H9 (cell line): ENCODE measurements at regions not wholly inside any gene's neighbourhood (a gene's known extent, or its start where the extent isn't known, plus 50 kb on each side); places are given as distances from the start of the nearest gene placed in this dataset.

Experiments
- DNase-seq: peaks from one replicate; pipeline ENCODE4 v3.0.0-alpha.2; 2017
- H2AFZ ChIP-seq: one replicate; pipeline ENCODE4 v1.6.1; 2013; ENCODE audit warnings: mild to moderate bottlenecking, low read length, control low read depth, moderate library complexity
- H2AK5ac ChIP-seq: 2 replicates; pipeline ENCODE4 v1.6.1; 2013; ENCODE audit warnings: low read length, control low read depth, mixed read lengths; ENCODE audit not compliant: insufficient read length
- H2BK120ac ChIP-seq: one replicate; pipeline ENCODE4 v1.6.1; 2013; ENCODE audit warnings: low read depth, mild to moderate bottlenecking, low read length, control low read depth, inconsistent platforms; ENCODE audit not compliant: poor library complexity, severe bottlenecking
- H2BK12ac ChIP-seq: 2 replicates; pipeline ENCODE4 v1.6.1; 2013; ENCODE audit warnings: low read length, control low read depth, mixed read lengths, low read depth; ENCODE audit not compliant: insufficient read length
- H2BK15ac ChIP-seq: 2 replicates; pipeline ENCODE4 v1.6.1; 2013; ENCODE audit warnings: low read depth, low read length, control low read depth
- H2BK20ac ChIP-seq: one replicate; pipeline ENCODE4 v1.6.1; 2013; ENCODE audit warnings: low read depth, mild to moderate bottlenecking, low read length, control low read depth, inconsistent platforms; ENCODE audit not compliant: poor library complexity, severe bottlenecking
- H2BK5ac ChIP-seq: 2 replicates; pipeline ENCODE4 v1.6.1; 2013; ENCODE audit warnings: low read length, control low read depth, mixed read lengths; ENCODE audit not compliant: insufficient read length
- H3K14ac ChIP-seq: 2 replicates; pipeline ENCODE4 v1.6.1; 2013; ENCODE audit warnings: low read length, control low read depth; ENCODE audit not compliant: insufficient read depth
- H3K18ac ChIP-seq: 2 replicates; pipeline ENCODE4 v1.6.1; 2013; ENCODE audit warnings: low read depth, mild to moderate bottlenecking, mixed read lengths, low read length, control low read depth; ENCODE audit not compliant: insufficient read length
- H3K23ac ChIP-seq: 2 replicates; pipeline ENCODE4 v1.6.1; 2013; ENCODE audit warnings: low read length, control low read depth, mixed read lengths, low read depth; ENCODE audit not compliant: insufficient read length
- H3K23me2 ChIP-seq: 2 replicates; pipeline ENCODE4 v1.6.1; 2013; ENCODE audit warnings: low read depth, mild to moderate bottlenecking, mixed read lengths, low read length, control low read depth; ENCODE audit not compliant: insufficient read length, poor library complexity, severe bottlenecking
- H3K27ac ChIP-seq: 2 replicates; pipeline ENCODE4 v1.5.1; 2013; ENCODE audit warnings: low read length, control low read depth, mixed read lengths, low read depth; ENCODE audit not compliant: insufficient read length
- H3K27me3 ChIP-seq: 2 replicates; pipeline ENCODE4 v1.6.1; 2013; ENCODE audit warnings: low read length, control low read depth, inconsistent platforms; ENCODE audit not compliant: insufficient read depth
- H3K4ac ChIP-seq: 2 replicates; pipeline ENCODE4 v1.6.1; 2013; ENCODE audit warnings: low read depth, mild to moderate bottlenecking, control low read depth, inconsistent platforms, low read length, moderate library complexity
- H3K4me1 ChIP-seq: 2 replicates; pipeline ENCODE4 v1.6.1; 2013; ENCODE audit warnings: low read length, control low read depth, inconsistent platforms; ENCODE audit not compliant: insufficient read depth
- H3K4me2 ChIP-seq: 2 replicates; pipeline ENCODE4 v1.6.1; 2013; ENCODE audit warnings: low read length, control low read depth, mixed read lengths; ENCODE audit not compliant: insufficient read length, insufficient read depth
- H3K56ac ChIP-seq: 2 replicates; pipeline ENCODE4 v1.6.1; 2013; ENCODE audit warnings: low read depth, mild to moderate bottlenecking, mixed read lengths, low read length, control low read depth; ENCODE audit not compliant: insufficient read length
- H3K79me1 ChIP-seq: 2 replicates; pipeline ENCODE4 v1.6.1; 2013; ENCODE audit warnings: low read depth, mild to moderate bottlenecking, moderate library complexity, low read length, control low read depth, inconsistent platforms; ENCODE audit not compliant: insufficient read depth, poor library complexity, severe bottlenecking
- H3K79me2 ChIP-seq: 2 replicates; pipeline ENCODE4 v1.6.1; 2013; ENCODE audit warnings: low read length, control low read depth, inconsistent platforms; ENCODE audit not compliant: insufficient read depth
- H3K9ac ChIP-seq: 2 replicates; pipeline ENCODE4 v1.6.1; 2013; ENCODE audit warnings: low read length, control low read depth, mixed read lengths; ENCODE audit not compliant: insufficient read length; ENCODE audit errors: extremely low read depth
- H3K9me3 ChIP-seq: one replicate; pipeline ENCODE4 v1.6.1; 2013; ENCODE audit warnings: low read depth, low read length, inconsistent platforms; ENCODE audit not compliant: control insufficient read depth
- H3T11ph ChIP-seq: one replicate; pipeline ENCODE4 v1.6.1; 2013; ENCODE audit warnings: mild to moderate bottlenecking, low read length, control low read depth, inconsistent platforms
- H4K20me1 ChIP-seq: one replicate; pipeline ENCODE4 v1.6.1; 2013; ENCODE audit not compliant: control insufficient read depth, insufficient read length, insufficient read depth
- H4K5ac ChIP-seq: 2 replicates; pipeline ENCODE4 v1.6.1; 2013; ENCODE audit warnings: low read depth, mild to moderate bottlenecking, mixed read lengths, low read length, control low read depth; ENCODE audit not compliant: insufficient read length
- H4K8ac ChIP-seq: replicated peaks from 2 replicates; pipeline ENCODE4 v1.6.1; 2013; ENCODE audit warnings: low read length, control low read depth, mixed read lengths, low read depth; ENCODE audit not compliant: insufficient read length
- H4K91ac ChIP-seq: 2 replicates; pipeline ENCODE4 v1.6.1; 2013; ENCODE audit warnings: low read depth, mild to moderate bottlenecking, moderate library complexity, mixed read lengths, low read length, control low read depth; ENCODE audit not compliant: insufficient read length
- H3K27ac Mint-ChIP-seq, 3 experiments: 2 replicates in 2 of 3; 3 replicates in 1 of 3; pipeline ENCODE4 v1.8.0; 2020 to 2021; ENCODE audit warnings: mixed read lengths in 3 of 3, mild to moderate bottlenecking in 1 of 3, moderate library complexity in 1 of 3
- H3K27me3 Mint-ChIP-seq: 2 replicates; pipeline ENCODE4 v1.8.0; 2021; ENCODE audit warnings: low read depth, mild to moderate bottlenecking, moderate library complexity, mixed read lengths
- H3K36me3 Mint-ChIP-seq, 3 experiments: 2 replicates in 2 of 3; 3 replicates in 1 of 3; pipeline ENCODE4 v1.8.0; 2020 to 2021; ENCODE audit warnings: low read depth in 3 of 3, mixed read lengths in 3 of 3; ENCODE audit not compliant: insufficient read depth in 1 of 3
- H3K4me1 Mint-ChIP-seq, 2 experiments: 2 replicates each; pipeline ENCODE4 v1.8.0; 2020; ENCODE audit warnings: mixed read lengths in 2 of 2
- H3K4me3 Mint-ChIP-seq, 2 experiments: 2 replicates in 1 of 2; 3 replicates in 1 of 2; pipeline ENCODE4 v1.8.0; 2020 to 2021; ENCODE audit warnings: mild to moderate bottlenecking in 2 of 2, mixed read lengths in 2 of 2, moderate library complexity in 1 of 2
- H3K9me3 Mint-ChIP-seq, 2 experiments: 2 replicates in 1 of 2; 3 replicates in 1 of 2; pipeline ENCODE4 v1.8.0; 2020; ENCODE audit warnings: mild to moderate bottlenecking in 2 of 2, mixed read lengths in 2 of 2, moderate library complexity in 1 of 2
- CTCF ChIP-seq: fragments of 200-600 bp; sonication (generic); conservative IDR thresholded peaks from 3 replicates; pipeline ENCODE4 v1.8.0; 2021; ENCODE audit warnings: antibody characterized with exemption, mild to moderate bottlenecking
- WGBS: extraction: QIAGEN DNeasy Blood & Tissue Kit; methylation state at CpG from one replicate; pipeline ENCODE4 v1.1.7; 2013; ENCODE audit warnings: missing lambda C conversion rate, low lambda C conversion rate, mixed read lengths; ENCODE audit not compliant: insufficient read length; ENCODE audit errors: extremely low coverage; 5-methylcytosine and 5-hydroxymethylcytosine counted together

GRCh38 chr5:34519489-34520220 is 136.5 kb upstream of the RAI14 start:
- no CpG with 5 or more reads among the region's 3 CpGs for WGBS
- no peak overlapping the region for H3K18ac ChIP-seq
- H3K23ac ChIP-seq = no peak overlapping the region
- H3K4me2 ChIP-seq = no peak overlapping the region
- H3K23me2 ChIP-seq = no peaks in the 10 kb centered on the region
- H3K4me1 Mint-ChIP-seq = peaks cover 26 to 27% of the 10 kb centered on the region in 2 experiments
- H3K27me3 ChIP-seq = no peaks in the 10 kb centered on the region
- H3K4me1 ChIP-seq = peaks cover 3% of the 10 kb centered on the region; the same call in 1 of the 2 replicates
- no peak overlapping the region for H3K9ac ChIP-seq
- no peak overlapping the region for H4K91ac ChIP-seq
- no peak overlapping the region for H2BK15ac ChIP-seq
- no peak overlapping the region for H2AK5ac ChIP-seq
- H3K9me3 Mint-ChIP-seq = no peaks in the 10 kb centered on the region
- H2BK5ac ChIP-seq = no peak overlapping the region
- H3K27ac ChIP-seq = no peak overlapping the region
- H2BK12ac ChIP-seq = no peak overlapping the region
- H3K27me3 Mint-ChIP-seq = no peaks in the 10 kb centered on the region
- H2BK20ac ChIP-seq = no peak overlapping the region
- H4K5ac ChIP-seq = no peak overlapping the region
- no peak overlapping the region for H4K8ac ChIP-seq
- H3K27ac Mint-ChIP-seq = no peak overlapping the region
- no peak overlapping the region for H3K14ac ChIP-seq
- H2BK120ac ChIP-seq = no peak overlapping the region
- H3T11ph ChIP-seq = no peak overlapping the region
- DNase-seq = no peak
- H3K4ac ChIP-seq = no peak overlapping the region
- H3K9me3 ChIP-seq = no peaks in the 10 kb centered on the region
- TF ChIP-seq CTCF = no peak
- no peaks in the 10 kb centered on the region for H3K79me2 ChIP-seq
- no peak overlapping the region for H2AFZ ChIP-seq
- no peaks in the 10 kb centered on the region for H3K36me3 Mint-ChIP-seq
- H4K20me1 ChIP-seq = no peaks in the 10 kb centered on the region
- H3K56ac ChIP-seq = no peak overlapping the region
- no peaks in the 10 kb centered on the region for H3K79me1 ChIP-seq
- no peak overlapping the region for H3K4me3 Mint-ChIP-seq
